Inferior parietal cortex (tissue), 1 donor: ENCODE measurements at regions not wholly inside any gene's neighbourhood (a gene's known extent, or its start where the extent isn't known, plus 50 kb on each side); places are given as distances from the start of the nearest gene placed in this dataset.
A peak's percentile ranks its signal among the peaks of the same experiment; 100 is the strongest.

Source experiments
- DNase-seq: peaks from one replicate; pipeline ENCODE4 v3.0.0-alpha.2; 2016; ENCODE audit errors: extremely low spot score

- no peak for DNase-seq
Observed at GRCh38 chr15:69626095-69627066, 173.8 kb downstream of the RPLP1 start.

DNA sequence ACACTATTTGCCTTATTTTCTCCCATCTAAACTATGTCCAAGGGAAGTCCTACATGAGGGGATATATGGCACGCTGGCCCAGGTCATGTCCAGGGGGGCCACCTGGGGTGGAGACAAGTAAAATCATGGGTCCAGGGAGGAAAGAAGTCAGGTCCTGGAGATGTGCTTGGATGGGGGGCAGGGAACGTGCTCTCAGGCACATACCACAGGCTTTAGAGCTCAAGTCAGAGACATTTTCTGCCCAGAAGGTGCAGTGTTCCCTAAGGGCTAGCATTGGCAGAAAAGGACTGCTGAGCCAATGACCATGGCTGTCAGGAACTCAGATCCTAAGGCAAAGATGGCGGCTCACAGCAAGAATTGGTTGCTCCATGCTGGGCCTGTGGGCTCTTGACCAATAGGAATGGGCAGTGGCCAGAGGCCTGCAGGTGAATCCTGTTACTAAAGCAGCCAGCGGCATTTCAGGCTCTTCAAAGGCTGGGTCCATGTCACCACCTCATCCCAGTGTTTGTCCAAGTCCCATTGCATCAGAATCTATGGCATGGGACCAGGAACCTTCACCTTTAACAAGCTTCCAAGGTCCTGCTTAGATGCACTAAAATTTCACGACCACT lies 175.0 kb downstream of the RPLP1 start:
- no peak for DNase-seq

- DNase-seq, result peak; percentile 44
Observed at GRCh38 chr15:69628256-69629093, 175.9 kb downstream of the RPLP1 start.

DNA sequence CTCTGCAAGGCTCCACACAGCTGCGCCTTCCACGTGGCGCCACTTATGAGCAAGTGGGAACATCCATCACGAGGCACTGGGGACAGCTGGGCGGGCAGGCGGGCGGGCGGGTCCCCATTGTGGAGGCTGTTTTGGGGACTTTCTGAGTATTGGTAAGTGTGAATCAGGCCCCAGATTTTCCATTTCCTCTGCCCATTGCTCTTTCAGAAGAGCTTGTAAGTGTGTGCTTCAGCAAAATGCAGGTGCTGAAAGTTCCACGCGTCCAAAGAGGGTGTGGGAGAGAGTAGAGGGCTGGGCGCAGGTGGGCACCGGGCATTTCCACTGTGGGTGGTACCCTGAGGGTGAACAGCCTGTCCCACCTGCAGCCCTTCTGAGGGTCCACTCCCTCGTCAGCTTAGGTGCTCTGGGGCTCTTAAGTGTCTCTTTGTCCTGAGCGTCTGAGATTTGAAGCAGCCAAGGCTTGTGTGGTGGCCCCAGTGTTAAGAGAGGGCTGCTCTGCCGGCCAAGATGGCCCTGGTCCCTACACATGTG lies 177.1 kb downstream of the RPLP1 start:
- DNase-seq, result no peak

GRCh38 chr15:69631005-69631404 lies 178.4 kb downstream of the RPLP1 start:
- DNase-seq, result no peak

DNA sequence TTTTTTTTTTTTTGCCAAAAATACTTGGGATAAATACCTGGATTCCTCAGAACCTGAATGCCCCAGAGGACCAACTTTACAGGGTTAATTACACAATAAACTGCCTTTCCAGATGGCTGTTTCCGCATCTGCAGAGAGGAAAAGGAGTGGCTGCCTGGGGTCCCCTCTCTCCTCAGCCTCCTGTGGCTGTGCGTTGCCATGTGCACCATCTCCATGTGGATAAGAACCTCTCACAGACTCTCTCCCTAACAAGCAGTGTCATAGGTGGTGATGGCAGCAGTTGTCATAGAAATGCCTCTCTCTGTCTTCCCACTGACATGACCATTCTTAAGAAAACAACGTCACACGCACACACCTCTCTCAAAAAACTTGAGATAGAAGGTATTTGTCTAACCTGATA lies 179.4 kb downstream of the RPLP1 start:
- no peak for DNase-seq

GRCh38 chr15:69634860-69635259 lies 182.2 kb downstream of the RPLP1 start:
- DNase-seq, result no peak

DNA sequence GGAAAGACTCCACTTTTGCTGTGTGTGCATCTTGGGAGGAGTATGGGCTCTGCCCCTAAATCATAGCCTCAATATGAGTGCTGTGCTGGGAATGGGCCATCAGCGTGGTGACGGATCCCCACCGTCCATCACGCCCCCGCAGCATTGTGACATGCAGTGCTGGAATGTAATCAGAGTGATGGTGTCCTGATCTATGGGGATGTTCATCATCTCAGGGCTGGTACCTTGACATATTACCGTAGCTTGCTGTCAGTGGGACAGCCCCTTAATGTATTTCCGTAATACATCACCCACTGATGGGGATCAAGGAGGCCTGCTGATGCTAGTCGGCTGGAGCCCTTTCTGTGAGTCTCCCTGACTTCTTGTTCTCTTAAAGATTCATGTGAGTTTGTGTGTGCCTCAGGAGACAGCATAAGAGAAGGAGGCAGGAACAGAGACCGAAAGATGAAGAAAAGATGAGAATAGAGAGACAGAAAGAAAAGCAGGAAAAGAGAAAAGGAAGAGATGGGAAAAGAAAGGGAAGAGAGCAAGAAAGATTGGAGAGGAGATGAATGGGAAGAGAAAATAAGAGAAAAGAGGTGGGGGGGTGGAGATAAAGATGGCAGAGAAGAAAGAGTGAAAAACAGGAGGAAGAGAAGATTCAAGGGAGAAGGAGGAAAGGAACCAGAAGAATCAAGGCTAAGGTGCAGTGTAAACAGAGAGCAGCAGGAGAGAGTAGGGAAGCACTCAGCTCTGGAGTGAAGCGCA lies 183.7 kb downstream of the RPLP1 start:
- DNase-seq, result no peak

- no peak for DNase-seq
Observed at GRCh38 chr15:69637818-69638217, 185.2 kb downstream of the RPLP1 start.

- DNase-seq, result no peak
Observed at GRCh38 chr15:69643476-69643875, 190.9 kb downstream of the RPLP1 start.

DNA sequence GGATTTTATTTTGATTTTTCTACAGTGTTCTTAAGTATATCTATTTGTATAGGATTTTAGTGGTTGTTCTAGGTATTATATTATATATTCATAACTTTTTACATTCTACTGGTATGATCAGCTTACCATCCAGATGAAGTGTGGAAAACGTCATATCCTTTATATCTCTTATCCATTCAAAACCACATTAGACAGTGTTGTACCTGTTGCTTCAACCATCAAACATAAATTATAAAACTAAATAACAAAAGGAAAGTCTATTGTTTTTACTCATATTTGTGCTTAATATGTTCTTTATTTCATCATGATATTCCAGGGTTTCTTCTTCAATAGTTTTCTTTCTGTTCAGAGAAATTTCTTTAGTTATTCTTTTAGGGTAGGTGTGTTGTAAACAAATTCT lies 191.4 kb downstream of the RPLP1 start:
- no peak for DNase-seq

GRCh38 chr15:69644876-69645275 lies 192.3 kb downstream of the RPLP1 start:
- DNase-seq, result no peak

- DNase-seq, result no peak
Observed at GRCh38 chr15:69647142-69647513, 194.5 kb downstream of the RPLP1 start.

DNA sequence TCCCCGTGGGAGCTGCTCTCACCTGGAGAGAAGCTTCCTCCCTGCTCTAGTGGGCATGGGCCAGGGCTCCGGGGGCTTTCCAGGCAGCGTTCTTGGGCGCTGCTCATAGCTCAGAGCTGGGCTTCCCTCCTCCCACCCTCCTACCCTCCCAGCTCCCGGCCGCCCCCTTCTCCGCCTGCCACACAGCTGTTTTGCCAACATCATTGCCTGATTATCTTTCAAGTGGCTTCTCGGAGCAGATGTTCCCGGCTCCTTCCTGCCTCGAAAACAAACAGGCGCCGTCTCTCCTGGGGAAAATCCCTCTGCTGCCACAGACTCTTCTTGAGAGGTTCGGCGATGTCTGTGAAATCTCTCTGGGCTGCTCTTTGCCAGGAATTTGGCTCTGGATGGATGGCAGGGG lies 195.6 kb downstream of the RPLP1 start:
- peak; percentile 8 for DNase-seq

DNA sequence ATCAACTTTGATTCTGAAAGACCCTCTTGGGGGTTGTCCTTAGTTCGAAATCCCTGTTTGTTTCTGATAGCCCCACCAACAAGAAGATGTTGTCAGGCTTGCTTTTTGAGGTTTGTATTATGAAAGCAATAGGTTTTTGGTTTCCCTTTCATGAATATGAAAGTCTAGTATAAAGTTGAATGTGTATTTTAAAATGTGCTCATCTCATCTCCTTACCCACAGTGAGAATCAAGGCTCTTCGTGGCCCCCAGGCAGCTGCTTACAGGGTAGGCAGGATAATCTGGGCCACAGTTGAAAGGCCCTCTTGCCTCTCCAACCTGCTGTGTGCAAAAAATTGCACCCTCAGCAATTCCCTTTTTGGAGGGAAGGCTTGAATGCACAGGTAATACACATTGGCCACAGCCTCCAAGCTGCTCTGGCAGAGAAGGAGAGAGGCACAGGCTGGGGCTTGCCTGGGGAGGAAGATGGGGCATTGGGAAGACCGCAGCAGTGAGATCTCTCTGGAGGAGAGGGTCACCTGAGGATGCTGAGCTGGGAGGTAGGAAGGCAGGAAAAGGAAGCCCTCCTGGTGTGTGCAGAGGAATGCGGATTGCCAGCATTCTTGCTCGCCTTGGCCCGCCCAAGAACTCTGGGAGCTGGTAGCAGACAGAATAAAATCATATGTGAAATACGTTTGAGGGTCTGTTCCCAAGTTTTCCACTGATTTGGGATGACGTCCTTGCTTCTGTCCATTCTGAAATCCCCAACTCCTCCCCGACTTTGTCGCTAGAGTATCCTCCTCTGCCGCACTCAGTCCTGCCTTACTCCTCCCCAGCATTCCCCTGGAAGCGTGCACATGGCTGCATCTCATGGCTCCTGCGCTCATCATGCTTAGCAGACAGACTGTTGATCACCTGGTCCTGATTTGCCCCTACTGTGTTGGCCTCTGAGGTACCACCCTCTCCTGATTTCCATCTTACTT lies 196.4 kb downstream of the RPLP1 start:
- DNase-seq, result no peak

- DNase-seq, result no peak
Observed at GRCh38 chr15:69652293-69652692, 199.7 kb downstream of the RPLP1 start.

GRCh38 chr15:69652751-69653305 lies 200.2 kb downstream of the RPLP1 start:
- DNase-seq, result no peak

- DNase-seq, result no peak
Observed at GRCh38 chr15:69653306-69653705, 200.7 kb downstream of the RPLP1 start.

DNA sequence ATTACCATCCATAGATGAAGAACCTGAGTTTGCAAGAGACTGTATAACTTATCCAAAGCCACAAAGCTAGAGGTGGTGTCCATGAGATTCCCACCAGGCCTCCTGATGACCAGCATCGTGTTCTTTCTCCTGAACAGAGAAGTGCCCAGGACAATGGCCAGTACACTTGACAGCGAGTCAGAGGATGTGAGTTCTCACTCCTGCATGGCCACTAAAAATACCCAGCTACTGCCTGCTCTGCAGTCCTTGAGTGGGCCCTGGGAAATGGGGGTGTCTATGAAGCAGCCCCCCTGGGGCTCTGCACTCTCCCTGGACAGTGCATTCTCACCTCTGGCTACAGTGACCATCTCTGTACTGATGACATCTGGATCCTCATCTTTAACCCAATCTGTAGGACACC lies 201.2 kb downstream of the RPLP1 start:
- DNase-seq, result no peak
